CD8-positive, alpha-beta memory T cell (primary cell): ENCODE measurements at regions not wholly inside any gene's neighbourhood (a gene's known extent, or its start where the extent isn't known, plus 50 kb on each side); places are given as distances from the start of the nearest gene placed in this dataset.
"Not testable (repeated sequence)": the region's sequence is repeated elsewhere in the genome, so short reads cannot be mapped to it uniquely, and the experiment has no call there.

Experiments
- CTCF ChIA-PET: fragments of 350-600 bp; sonication (Branson Sonifier 250); formaldehyde crosslinking; loops from one replicate; lab custom pipeline; 2021; ENCODE audit warnings: antibody characterized with exemption; lab: Charles Lee
- POLR2A ChIA-PET: fragments of 350-600 bp; sonication (Branson Sonifier 250); formaldehyde crosslinking; loops from one replicate; lab custom pipeline; 2021; ENCODE audit warnings: antibody characterized with exemption; lab: Charles Lee
- DNase-seq, 5 donors: peaks; one replicate each; pipeline versions ENCODE4 v3.0.0 to v3.0.0-alpha.2; 2020 to 2022; ENCODE audit warnings: mixed read lengths in 1 of 5
- H3K27ac ChIP-seq: one replicate; pipeline ENCODE4 v1.7.0; 2013; ENCODE audit warnings: low read depth, mild to moderate bottlenecking, low read length, moderate library complexity
- H3K27me3 ChIP-seq: 2 replicates; pipeline ENCODE4 v1.7.0; 2013; ENCODE audit warnings: low read length, mild to moderate bottlenecking; ENCODE audit not compliant: insufficient read depth, poor library complexity, severe bottlenecking
- H3K36me3 ChIP-seq: 2 replicates; pipeline ENCODE4 v1.7.0; 2013; ENCODE audit warnings: mild to moderate bottlenecking, low read length, moderate library complexity; ENCODE audit not compliant: insufficient read depth
- H3K4me1 ChIP-seq: 2 replicates; pipeline ENCODE4 v1.7.0; 2013; ENCODE audit warnings: mild to moderate bottlenecking, low read length, moderate library complexity; ENCODE audit not compliant: insufficient read depth
- H3K4me3 ChIP-seq: 2 replicates; pipeline ENCODE4 v1.7.0; 2013; ENCODE audit warnings: mild to moderate bottlenecking, low read length
- H3K9me3 ChIP-seq: 2 replicates; pipeline ENCODE4 v1.7.0; 2013; ENCODE audit warnings: mild to moderate bottlenecking, low read length
- H3K27ac Mint-ChIP-seq, 8 donors: one replicate each; pipeline ENCODE4 v1.8.0; 2020 to 2021; ENCODE audit warnings: mixed read lengths in 8 of 8, mild to moderate bottlenecking in 6 of 8, inconsistent platforms in 3 of 8, moderate library complexity in 3 of 8
- H3K27me3 Mint-ChIP-seq, 2 donors: one replicate each; pipeline ENCODE4 v1.8.0; 2020 to 2021; ENCODE audit warnings: mixed read lengths in 2 of 2, mild to moderate bottlenecking in 1 of 2, moderate library complexity in 1 of 2
- H3K36me3 Mint-ChIP-seq, 3 donors: one replicate each; pipeline ENCODE4 v1.8.0; 2020 to 2021; ENCODE audit warnings: mixed read lengths in 3 of 3, inconsistent platforms in 1 of 3, mild to moderate bottlenecking in 1 of 3
- H3K4me1 Mint-ChIP-seq, 3 donors: one replicate each; pipeline ENCODE4 v1.8.0; 2020 to 2021; ENCODE audit warnings: mixed read lengths in 3 of 3, inconsistent platforms in 1 of 3, mild to moderate bottlenecking in 1 of 3
- H3K4me3 Mint-ChIP-seq, 7 donors: one replicate each; pipeline ENCODE4 v1.8.0; 2020 to 2021; ENCODE audit warnings: mixed read lengths in 7 of 7, mild to moderate bottlenecking in 6 of 7, moderate library complexity in 4 of 7, inconsistent platforms in 2 of 7
- H3K9me3 Mint-ChIP-seq, 5 donors: one replicate each; pipeline ENCODE4 v1.8.0; 2020 to 2022; ENCODE audit warnings: mixed read lengths in 5 of 5, mild to moderate bottlenecking in 3 of 5, moderate library complexity in 2 of 5, inconsistent platforms in 1 of 5

DNA sequence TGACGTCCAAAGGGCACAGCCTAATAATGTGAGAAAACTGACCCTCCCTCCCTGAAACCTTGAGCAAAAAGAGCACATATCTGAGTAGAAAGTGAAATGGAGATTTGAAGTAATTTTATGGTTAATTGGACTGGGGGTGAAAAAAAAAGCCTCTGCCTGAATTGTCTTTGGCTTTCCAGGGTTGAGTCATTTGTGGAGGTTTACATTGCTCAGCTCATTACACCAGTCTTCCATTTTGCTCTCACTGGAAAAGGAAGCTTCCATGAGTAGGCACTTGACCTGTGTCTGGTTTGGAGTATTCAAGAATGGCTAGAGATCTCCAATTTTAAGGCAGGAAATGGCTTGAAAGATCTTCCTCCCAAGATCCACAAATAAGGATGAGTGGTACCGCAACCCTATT, 273.9 kb downstream of the PDCD6IP start:
- Mint-ChIP-seq H3K27ac (no peak overlapping the region), H3K4me3 (no peak overlapping the region), H3K9me3 (no peaks in the 10 kb centered on the region), H3K27me3 (peaks cover 1 to 8% of the 10 kb centered on the region in 2 donors), H3K36me3 (no peaks in the 10 kb centered on the region), H3K4me1 (peaks cover 0 to 10% (median 3%) of the 10 kb centered on the region in 3 donors)
- Histone ChIP-seq H3K36me3 (no peaks in the 10 kb centered on the region), H3K27me3 (no peaks in the 10 kb centered on the region), H3K4me3 (no peak overlapping the region), H3K9me3 (no peaks in the 10 kb centered on the region), H3K27ac (no peak overlapping the region), H3K4me1 (no peaks in the 10 kb centered on the region)
- no peak for DNase-seq
- ChIA-PET CTCF (no interaction called here), POLR2A (no interaction called here)

DNA sequence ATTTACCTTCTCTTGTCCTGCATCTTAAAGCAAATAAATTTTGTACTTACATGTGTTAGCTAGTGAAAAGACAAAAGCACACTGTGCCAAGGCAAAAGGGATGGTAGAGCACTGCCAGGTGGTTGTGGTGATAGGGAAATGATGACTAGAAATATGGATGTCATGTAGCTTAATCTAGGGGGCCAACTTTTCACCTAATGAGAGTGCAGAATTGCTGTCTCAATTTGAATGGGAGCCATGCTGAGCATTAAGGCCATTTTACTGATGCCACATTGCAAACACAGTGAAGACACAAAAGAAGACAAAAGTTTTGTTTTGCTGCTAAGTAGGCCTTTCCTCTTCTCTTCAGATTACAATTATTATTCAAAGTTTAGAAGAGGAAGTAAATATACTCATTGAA, 274.7 kb downstream of the PDCD6IP start:
- CTCF ChIA-PET, result no interaction called here
- no peak overlapping the region for H3K4me3 ChIP-seq
- no peaks in the 10 kb centered on the region for H3K36me3 ChIP-seq
- DNase-seq, result no peak
- H3K4me1 Mint-ChIP-seq, result peaks cover 0 to 10% (median 3%) of the 10 kb centered on the region in 3 donors
- no peak overlapping the region for H3K4me3 Mint-ChIP-seq
- H3K27ac ChIP-seq, result no peak overlapping the region
- H3K27me3 ChIP-seq, result no peaks in the 10 kb centered on the region
- POLR2A ChIA-PET, result no interaction called here
- peaks cover 2 to 8% of the 10 kb centered on the region in 2 donors for H3K27me3 Mint-ChIP-seq
- H3K9me3 Mint-ChIP-seq, result no peaks in the 10 kb centered on the region
- no peaks in the 10 kb centered on the region for H3K9me3 ChIP-seq
- peak overlapping the region in 2 of 8 donors; percentile 36 to 51 for H3K27ac Mint-ChIP-seq
- no peaks in the 10 kb centered on the region for H3K4me1 ChIP-seq
- H3K36me3 Mint-ChIP-seq, result no peaks in the 10 kb centered on the region

DNA sequence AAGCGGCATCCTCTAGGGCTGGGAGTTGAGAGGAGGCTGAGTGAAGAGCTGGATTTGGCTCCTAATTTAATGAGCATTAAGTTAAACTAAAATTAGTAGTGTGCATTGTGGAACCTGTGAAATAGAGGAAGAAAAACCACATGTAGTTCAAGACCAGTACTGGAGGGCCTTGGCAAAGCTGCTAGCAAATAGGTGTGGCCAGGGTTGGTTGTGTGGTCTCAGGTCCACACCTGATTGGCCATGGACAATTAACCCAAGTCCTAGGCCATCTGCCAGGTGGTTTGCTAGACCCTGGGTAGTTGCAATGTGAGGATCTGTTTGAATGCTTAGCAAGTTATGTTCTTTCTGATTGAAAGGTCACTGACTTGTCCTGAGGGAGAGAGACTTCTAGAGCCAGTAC, 275.5 kb downstream of the PDCD6IP start:
- Mint-ChIP-seq H3K27me3 (peaks cover 5 to 8% of the 10 kb centered on the region in 2 donors), H3K9me3 (no peaks in the 10 kb centered on the region), H3K4me1 (peaks cover 0 to 10% (median 3%) of the 10 kb centered on the region in 3 donors), H3K27ac (no peak overlapping the region), H3K4me3 (no peak overlapping the region), H3K36me3 (no peaks in the 10 kb centered on the region)
- H3K4me1 ChIP-seq, result no peaks in the 10 kb centered on the region
- H3K36me3 ChIP-seq, result no peaks in the 10 kb centered on the region
- no peaks in the 10 kb centered on the region for H3K9me3 ChIP-seq
- POLR2A ChIA-PET, result no interaction called here
- CTCF ChIA-PET, result no interaction called here
- no peak overlapping the region for H3K4me3 ChIP-seq
- H3K27ac ChIP-seq, result no peak overlapping the region
- no peak for DNase-seq
- no peaks in the 10 kb centered on the region for H3K27me3 ChIP-seq

DNA sequence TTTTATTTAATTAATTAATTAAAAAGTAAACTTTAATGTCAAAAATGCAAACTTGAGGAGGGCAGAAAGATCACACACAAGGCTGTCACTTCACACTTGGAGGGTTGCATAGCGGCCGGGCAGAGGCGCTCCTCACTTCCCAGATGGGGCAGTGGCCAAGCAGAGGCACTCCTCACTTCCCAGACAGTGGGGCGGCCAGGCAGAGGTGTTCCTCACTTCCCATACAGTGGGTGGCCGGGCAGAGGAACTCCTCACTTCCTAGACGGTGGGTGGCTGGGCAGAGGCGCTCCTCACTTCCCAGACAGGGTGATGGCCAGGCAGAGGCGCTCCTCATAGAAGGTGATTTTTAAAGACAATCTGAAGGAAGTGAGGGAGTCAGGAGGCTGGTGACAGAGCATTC, 277.5 kb downstream of the PDCD6IP start:
- POLR2A ChIA-PET, result no interaction called here
- CTCF ChIA-PET, result no interaction called here
- peaks cover 0 to under 1% (median 0%) of the 10 kb centered on the region in 5 donors for H3K9me3 Mint-ChIP-seq
- H3K27me3 ChIP-seq, result no peaks in the 10 kb centered on the region
- no peak overlapping the region for H3K27ac ChIP-seq
- no peak overlapping the region for H3K27ac Mint-ChIP-seq
- H3K9me3 ChIP-seq, result no peaks in the 10 kb centered on the region
- no peak overlapping the region for H3K4me3 Mint-ChIP-seq
- H3K4me1 Mint-ChIP-seq, result peaks cover 0 to 2% (median 0%) of the 10 kb centered on the region in 3 donors
- H3K36me3 Mint-ChIP-seq, result no peaks in the 10 kb centered on the region
- H3K4me1 ChIP-seq, result no peaks in the 10 kb centered on the region
- H3K36me3 ChIP-seq, result no peaks in the 10 kb centered on the region
- peaks cover 5 to 6% of the 10 kb centered on the region in 2 donors for H3K27me3 Mint-ChIP-seq
- no peak overlapping the region for H3K4me3 ChIP-seq
- DNase-seq, result no peak

DNA sequence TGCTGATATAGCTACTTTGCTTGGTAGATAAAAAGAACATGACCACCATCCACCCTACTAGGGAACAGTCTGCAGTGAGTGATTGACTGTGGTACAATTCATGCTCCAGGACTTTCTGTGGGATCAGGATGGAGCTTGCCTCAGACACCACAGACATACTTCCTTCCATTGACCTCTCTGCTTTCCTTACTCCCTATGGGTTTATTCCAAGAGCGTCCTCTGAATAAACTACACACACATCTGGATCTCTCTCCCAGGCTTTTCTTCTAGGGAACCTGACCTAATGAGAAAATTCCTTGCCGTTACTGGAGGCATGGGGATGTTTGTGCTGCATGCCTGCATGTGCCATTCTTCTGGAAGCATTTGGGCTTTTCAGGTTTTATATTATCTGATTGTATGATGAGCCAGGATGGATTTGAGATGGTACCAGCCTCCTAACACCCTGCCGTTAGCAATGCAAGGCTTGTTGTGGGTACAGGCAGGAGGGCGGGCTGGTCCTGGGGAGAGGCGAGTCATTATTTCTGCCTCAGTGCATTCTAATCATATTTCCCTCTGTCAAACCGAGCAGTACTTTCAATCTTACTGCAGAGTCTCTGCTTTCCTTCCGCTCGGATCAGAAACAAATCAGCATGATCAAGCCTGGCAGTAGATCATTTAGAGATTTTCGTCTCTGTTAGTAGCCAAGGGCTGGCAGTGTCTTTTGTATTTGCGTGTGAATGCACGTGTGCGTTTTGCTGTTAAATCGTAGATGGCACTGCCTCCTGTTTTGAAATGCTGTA, 279.2 kb downstream of the PDCD6IP start:
- H3K9me3 ChIP-seq, result no peaks in the 10 kb centered on the region
- no peak overlapping the region for H3K4me3 Mint-ChIP-seq
- DNase-seq, result no peak
- CTCF ChIA-PET, result no interaction called here
- H3K27ac Mint-ChIP-seq, result no peak overlapping the region
- H3K36me3 Mint-ChIP-seq, result no peaks in the 10 kb centered on the region
- no peaks in the 10 kb centered on the region for H3K36me3 ChIP-seq
- no peaks in the 10 kb centered on the region for H3K27me3 ChIP-seq
- no peak overlapping the region for H3K4me3 ChIP-seq
- H3K27me3 Mint-ChIP-seq, result peaks cover 0 to 5% of the 10 kb centered on the region in 2 donors
- POLR2A ChIA-PET, result no interaction called here
- H3K4me1 Mint-ChIP-seq, result no peaks in the 10 kb centered on the region
- H3K27ac ChIP-seq, result no peak overlapping the region
- H3K4me1 ChIP-seq, result no peaks in the 10 kb centered on the region
- H3K9me3 Mint-ChIP-seq, result peaks cover 0 to 4% (median 0%) of the 10 kb centered on the region in 5 donors

DNA sequence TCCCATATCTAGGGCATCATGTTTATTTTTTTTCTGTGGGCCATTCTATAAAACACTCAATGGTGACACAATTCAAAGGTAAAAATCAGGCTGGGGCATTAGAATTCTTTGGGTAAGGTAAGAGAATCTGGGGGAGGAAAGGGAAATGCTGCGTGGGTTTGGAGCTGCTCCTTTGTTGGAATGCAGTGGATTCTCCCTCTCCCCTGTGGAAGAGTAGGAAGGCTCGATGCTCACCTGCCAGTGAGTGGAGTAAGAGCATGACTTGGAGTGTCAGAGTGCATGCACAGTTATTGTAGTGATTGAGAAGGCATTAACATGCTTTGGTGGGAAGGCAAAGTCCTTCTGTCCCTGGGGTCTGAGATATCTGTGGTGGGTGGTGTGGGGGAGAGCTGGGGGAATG, 280.0 kb downstream of the PDCD6IP start:
- no peaks in the 10 kb centered on the region for H3K27me3 ChIP-seq
- Mint-ChIP-seq H3K4me3 (no peak overlapping the region), H3K27me3 (peaks cover 0 to 5% of the 10 kb centered on the region in 2 donors), H3K9me3 (peaks cover 0 to 4% (median 0%) of the 10 kb centered on the region in 5 donors), H3K27ac (no peak overlapping the region), H3K36me3 (no peaks in the 10 kb centered on the region), H3K4me1 (no peaks in the 10 kb centered on the region)
- no peaks in the 10 kb centered on the region for H3K36me3 ChIP-seq
- no peaks in the 10 kb centered on the region for H3K4me1 ChIP-seq
- ChIA-PET POLR2A (no interaction called here), CTCF (no interaction called here)
- no peak for DNase-seq
- no peaks in the 10 kb centered on the region for H3K9me3 ChIP-seq
- no peak overlapping the region for H3K27ac ChIP-seq
- no peak overlapping the region for H3K4me3 ChIP-seq

DNA sequence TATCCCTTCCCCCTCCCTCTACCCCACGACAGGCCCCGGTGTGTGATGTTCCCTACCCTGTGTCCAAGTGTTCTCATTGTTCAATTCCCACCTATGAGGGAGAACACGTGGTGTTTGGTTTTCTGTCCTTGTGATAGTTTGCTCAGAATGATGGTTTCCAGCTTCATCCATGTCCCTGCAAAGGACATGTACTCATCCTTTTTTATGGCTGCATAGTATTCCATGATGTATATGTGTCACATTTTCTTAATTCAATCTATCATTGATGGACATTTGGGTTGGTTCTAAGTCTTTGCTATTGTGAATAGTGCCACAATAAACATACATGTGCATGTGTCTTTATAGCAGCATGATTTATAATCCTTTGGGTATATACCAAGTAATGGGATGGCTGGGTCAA, 281.4 kb downstream of the PDCD6IP start:
- H3K27me3 ChIP-seq, H3K9me3 ChIP-seq, H3K9me3 Mint-ChIP-seq, POLR2A ChIA-PET, H3K27ac ChIP-seq, H3K27me3 Mint-ChIP-seq, H3K27ac Mint-ChIP-seq, H3K4me3 ChIP-seq, CTCF ChIA-PET, DNase-seq, H3K4me3 Mint-ChIP-seq, H3K36me3 ChIP-seq, H3K4me1 Mint-ChIP-seq, H3K4me1 ChIP-seq, H3K36me3 Mint-ChIP-seq: not testable (repeated sequence)

DNA sequence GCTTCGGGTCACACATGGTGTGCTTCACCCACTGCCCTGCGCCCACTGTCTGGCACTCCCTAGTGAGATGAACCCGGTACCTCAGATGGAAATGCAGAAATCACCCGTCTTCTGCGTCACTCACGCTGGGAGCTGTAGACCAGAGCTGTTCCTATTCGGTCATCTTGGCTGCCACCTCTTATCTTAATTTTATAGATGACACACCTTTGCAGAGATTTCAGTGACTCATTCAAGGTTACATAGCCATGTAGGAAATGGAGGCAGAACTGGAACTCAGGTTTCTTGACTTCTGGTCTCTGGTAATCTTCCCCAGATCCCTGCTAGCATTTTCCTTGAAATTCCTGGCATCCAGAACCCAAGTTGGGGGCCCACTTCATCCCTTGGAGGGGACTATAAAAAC, 291.9 kb downstream of the PDCD6IP start:
- POLR2A ChIA-PET, H3K27ac Mint-ChIP-seq: not testable (repeated sequence)
- peaks cover 15 to 30% of the 10 kb centered on the region in 2 donors for H3K27me3 Mint-ChIP-seq

More for the DNA sequence above, 291.9 kb downstream of the PDCD6IP start:
- H3K9me3 Mint-ChIP-seq, H3K36me3 ChIP-seq, H3K27ac ChIP-seq, H3K27me3 ChIP-seq, H3K4me1 Mint-ChIP-seq, CTCF ChIA-PET, H3K4me3 Mint-ChIP-seq, H3K36me3 Mint-ChIP-seq, DNase-seq, H3K4me3 ChIP-seq, H3K9me3 ChIP-seq, H3K4me1 ChIP-seq: not testable (repeated sequence)
